H9 (cell line): ENCODE measurements at regions not wholly inside any gene's neighbourhood (a gene's known extent, or its start where the extent isn't known, plus 50 kb on each side); places are given as distances from the start of the nearest gene placed in this dataset.

Experiments used
- DNase-seq: peaks from one replicate; pipeline ENCODE4 v3.0.0-alpha.2; 2017
- H2AFZ ChIP-seq: one replicate; pipeline ENCODE4 v1.6.1; 2013; ENCODE audit warnings: mild to moderate bottlenecking, low read length, control low read depth, moderate library complexity
- H2AK5ac ChIP-seq: 2 replicates; pipeline ENCODE4 v1.6.1; 2013; ENCODE audit warnings: low read length, control low read depth, mixed read lengths; ENCODE audit not compliant: insufficient read length
- H2BK120ac ChIP-seq: one replicate; pipeline ENCODE4 v1.6.1; 2013; ENCODE audit warnings: low read depth, mild to moderate bottlenecking, low read length, control low read depth, inconsistent platforms; ENCODE audit not compliant: poor library complexity, severe bottlenecking
- H2BK12ac ChIP-seq: 2 replicates; pipeline ENCODE4 v1.6.1; 2013; ENCODE audit warnings: low read length, control low read depth, mixed read lengths, low read depth; ENCODE audit not compliant: insufficient read length
- H2BK15ac ChIP-seq: 2 replicates; pipeline ENCODE4 v1.6.1; 2013; ENCODE audit warnings: low read depth, low read length, control low read depth
- H2BK20ac ChIP-seq: one replicate; pipeline ENCODE4 v1.6.1; 2013; ENCODE audit warnings: low read depth, mild to moderate bottlenecking, low read length, control low read depth, inconsistent platforms; ENCODE audit not compliant: poor library complexity, severe bottlenecking
- H2BK5ac ChIP-seq: 2 replicates; pipeline ENCODE4 v1.6.1; 2013; ENCODE audit warnings: low read length, control low read depth, mixed read lengths; ENCODE audit not compliant: insufficient read length
- H3K14ac ChIP-seq: 2 replicates; pipeline ENCODE4 v1.6.1; 2013; ENCODE audit warnings: low read length, control low read depth; ENCODE audit not compliant: insufficient read depth
- H3K18ac ChIP-seq: 2 replicates; pipeline ENCODE4 v1.6.1; 2013; ENCODE audit warnings: low read depth, mild to moderate bottlenecking, mixed read lengths, low read length, control low read depth; ENCODE audit not compliant: insufficient read length
- H3K23ac ChIP-seq: 2 replicates; pipeline ENCODE4 v1.6.1; 2013; ENCODE audit warnings: low read length, control low read depth, mixed read lengths, low read depth; ENCODE audit not compliant: insufficient read length
- H3K23me2 ChIP-seq: 2 replicates; pipeline ENCODE4 v1.6.1; 2013; ENCODE audit warnings: low read depth, mild to moderate bottlenecking, mixed read lengths, low read length, control low read depth; ENCODE audit not compliant: insufficient read length, poor library complexity, severe bottlenecking
- H3K27ac ChIP-seq: 2 replicates; pipeline ENCODE4 v1.5.1; 2013; ENCODE audit warnings: low read length, control low read depth, mixed read lengths, low read depth; ENCODE audit not compliant: insufficient read length
- H3K27me3 ChIP-seq: 2 replicates; pipeline ENCODE4 v1.6.1; 2013; ENCODE audit warnings: low read length, control low read depth, inconsistent platforms; ENCODE audit not compliant: insufficient read depth
- H3K4ac ChIP-seq: 2 replicates; pipeline ENCODE4 v1.6.1; 2013; ENCODE audit warnings: low read depth, mild to moderate bottlenecking, control low read depth, inconsistent platforms, low read length, moderate library complexity
- H3K4me1 ChIP-seq: 2 replicates; pipeline ENCODE4 v1.6.1; 2013; ENCODE audit warnings: low read length, control low read depth, inconsistent platforms; ENCODE audit not compliant: insufficient read depth
- H3K4me2 ChIP-seq: 2 replicates; pipeline ENCODE4 v1.6.1; 2013; ENCODE audit warnings: low read length, control low read depth, mixed read lengths; ENCODE audit not compliant: insufficient read length, insufficient read depth
- H3K56ac ChIP-seq: 2 replicates; pipeline ENCODE4 v1.6.1; 2013; ENCODE audit warnings: low read depth, mild to moderate bottlenecking, mixed read lengths, low read length, control low read depth; ENCODE audit not compliant: insufficient read length
- H3K79me1 ChIP-seq: 2 replicates; pipeline ENCODE4 v1.6.1; 2013; ENCODE audit warnings: low read depth, mild to moderate bottlenecking, moderate library complexity, low read length, control low read depth, inconsistent platforms; ENCODE audit not compliant: insufficient read depth, poor library complexity, severe bottlenecking
- H3K79me2 ChIP-seq: 2 replicates; pipeline ENCODE4 v1.6.1; 2013; ENCODE audit warnings: low read length, control low read depth, inconsistent platforms; ENCODE audit not compliant: insufficient read depth
- H3K9ac ChIP-seq: 2 replicates; pipeline ENCODE4 v1.6.1; 2013; ENCODE audit warnings: low read length, control low read depth, mixed read lengths; ENCODE audit not compliant: insufficient read length; ENCODE audit errors: extremely low read depth
- H3K9me3 ChIP-seq: one replicate; pipeline ENCODE4 v1.6.1; 2013; ENCODE audit warnings: low read depth, low read length, inconsistent platforms; ENCODE audit not compliant: control insufficient read depth
- H3T11ph ChIP-seq: one replicate; pipeline ENCODE4 v1.6.1; 2013; ENCODE audit warnings: mild to moderate bottlenecking, low read length, control low read depth, inconsistent platforms
- H4K20me1 ChIP-seq: one replicate; pipeline ENCODE4 v1.6.1; 2013; ENCODE audit not compliant: control insufficient read depth, insufficient read length, insufficient read depth
- H4K5ac ChIP-seq: 2 replicates; pipeline ENCODE4 v1.6.1; 2013; ENCODE audit warnings: low read depth, mild to moderate bottlenecking, mixed read lengths, low read length, control low read depth; ENCODE audit not compliant: insufficient read length
- H4K8ac ChIP-seq: replicated peaks from 2 replicates; pipeline ENCODE4 v1.6.1; 2013; ENCODE audit warnings: low read length, control low read depth, mixed read lengths, low read depth; ENCODE audit not compliant: insufficient read length
- H4K91ac ChIP-seq: 2 replicates; pipeline ENCODE4 v1.6.1; 2013; ENCODE audit warnings: low read depth, mild to moderate bottlenecking, moderate library complexity, mixed read lengths, low read length, control low read depth; ENCODE audit not compliant: insufficient read length
- H3K27ac Mint-ChIP-seq, 3 experiments: 2 replicates in 2 of 3; 3 replicates in 1 of 3; pipeline ENCODE4 v1.8.0; 2020 to 2021; ENCODE audit warnings: mixed read lengths in 3 of 3, mild to moderate bottlenecking in 1 of 3, moderate library complexity in 1 of 3
- H3K27me3 Mint-ChIP-seq: 2 replicates; pipeline ENCODE4 v1.8.0; 2021; ENCODE audit warnings: low read depth, mild to moderate bottlenecking, moderate library complexity, mixed read lengths
- H3K36me3 Mint-ChIP-seq, 3 experiments: 2 replicates in 2 of 3; 3 replicates in 1 of 3; pipeline ENCODE4 v1.8.0; 2020 to 2021; ENCODE audit warnings: low read depth in 3 of 3, mixed read lengths in 3 of 3; ENCODE audit not compliant: insufficient read depth in 1 of 3
- H3K4me1 Mint-ChIP-seq, 2 experiments: 2 replicates each; pipeline ENCODE4 v1.8.0; 2020; ENCODE audit warnings: mixed read lengths in 2 of 2
- H3K4me3 Mint-ChIP-seq, 2 experiments: 2 replicates in 1 of 2; 3 replicates in 1 of 2; pipeline ENCODE4 v1.8.0; 2020 to 2021; ENCODE audit warnings: mild to moderate bottlenecking in 2 of 2, mixed read lengths in 2 of 2, moderate library complexity in 1 of 2
- H3K9me3 Mint-ChIP-seq, 2 experiments: 2 replicates in 1 of 2; 3 replicates in 1 of 2; pipeline ENCODE4 v1.8.0; 2020; ENCODE audit warnings: mild to moderate bottlenecking in 2 of 2, mixed read lengths in 2 of 2, moderate library complexity in 1 of 2
- WGBS: extraction: QIAGEN DNeasy Blood & Tissue Kit; methylation state at CpG from one replicate; pipeline ENCODE4 v1.1.7; 2013; ENCODE audit warnings: missing lambda C conversion rate, low lambda C conversion rate, mixed read lengths; ENCODE audit not compliant: insufficient read length; ENCODE audit errors: extremely low coverage; 5-methylcytosine and 5-hydroxymethylcytosine counted together
- TF ChIP-seq, protein P1 (sequence below): fragments of 200-600 bp; sonication (generic); conservative IDR thresholded peaks from 3 replicates; pipeline ENCODE4 v1.8.0; 2021; ENCODE audit warnings: antibody characterized with exemption, mild to moderate bottlenecking

DNA sequence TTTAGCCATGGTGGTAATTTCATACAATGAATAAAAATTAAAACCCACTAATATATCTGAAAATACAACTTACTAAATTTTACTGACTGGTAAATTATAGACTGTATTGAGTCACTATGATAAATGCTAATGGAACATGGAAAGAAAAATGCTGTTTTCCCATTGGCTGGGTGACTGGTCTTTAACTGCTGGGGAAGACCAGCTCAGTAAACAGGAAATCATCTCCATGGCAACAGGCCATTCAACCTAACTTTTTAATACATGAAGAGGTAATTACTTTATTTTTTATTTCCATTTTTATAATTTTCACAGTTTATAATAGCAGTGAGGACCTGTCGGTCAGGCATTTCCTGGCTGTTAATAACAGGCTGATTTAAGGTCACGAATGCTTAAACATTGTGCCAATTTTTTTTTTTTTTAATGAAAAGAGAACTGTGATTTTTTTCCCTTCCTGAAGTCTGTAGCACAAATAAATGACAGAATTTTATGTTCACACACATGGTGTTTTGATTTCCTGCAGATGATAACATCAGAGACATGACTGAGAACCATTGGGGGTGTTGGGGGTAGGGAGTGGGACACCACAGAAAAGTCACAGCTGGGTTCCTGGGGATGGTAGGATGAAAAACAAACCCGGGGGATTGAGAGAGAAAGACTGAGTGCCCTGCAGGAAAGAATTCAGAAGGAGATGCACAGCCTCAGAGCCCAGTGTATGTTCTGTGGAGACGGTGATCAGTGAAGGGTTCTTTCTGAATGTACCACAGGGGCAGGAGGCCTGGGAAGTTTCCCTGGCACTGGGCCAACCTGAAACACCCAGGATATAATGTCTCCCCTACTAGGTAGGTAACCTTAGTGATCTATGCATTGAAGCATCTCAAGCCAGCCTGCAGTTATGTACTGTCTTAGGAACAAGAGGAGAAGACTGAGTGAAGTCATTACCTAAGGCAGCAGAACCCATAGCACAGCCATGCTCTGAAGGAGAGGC is 297.1 kb downstream of the COG6 start:
- no peaks in the 10 kb centered on the region; the same call in 1 of the 2 replicates for H3K4me1 ChIP-seq
- H4K91ac ChIP-seq = no peak overlapping the region
- WGBS = no CpG with 5 or more reads among the region's 4 CpGs
- H3K9me3 Mint-ChIP-seq = no peaks in the 10 kb centered on the region
- H3K4ac ChIP-seq = no peak overlapping the region
- H3K23ac ChIP-seq = no peak overlapping the region
- H3K79me1 ChIP-seq = no peaks in the 10 kb centered on the region
- no peaks in the 10 kb centered on the region for H3K27me3 ChIP-seq
- H2BK20ac ChIP-seq = no peak overlapping the region
- no peaks in the 10 kb centered on the region for H3K36me3 Mint-ChIP-seq
- no peak overlapping the region for H2BK120ac ChIP-seq
- H3K56ac ChIP-seq = no peak overlapping the region
- no peak overlapping the region for H2BK15ac ChIP-seq
- H2BK5ac ChIP-seq = no peak overlapping the region
- H3K27ac ChIP-seq = no peak overlapping the region
- H2AK5ac ChIP-seq = no peak overlapping the region
- H3K14ac ChIP-seq = no peak overlapping the region
- H4K8ac ChIP-seq = no peak overlapping the region
- H4K20me1 ChIP-seq = no peaks in the 10 kb centered on the region
- H3K23me2 ChIP-seq = no peaks in the 10 kb centered on the region
- no peaks in the 10 kb centered on the region for H3K79me2 ChIP-seq
- no peak overlapping the region for H3T11ph ChIP-seq
- no peak overlapping the region for H4K5ac ChIP-seq
- TF ChIP-seq, protein P1, sequence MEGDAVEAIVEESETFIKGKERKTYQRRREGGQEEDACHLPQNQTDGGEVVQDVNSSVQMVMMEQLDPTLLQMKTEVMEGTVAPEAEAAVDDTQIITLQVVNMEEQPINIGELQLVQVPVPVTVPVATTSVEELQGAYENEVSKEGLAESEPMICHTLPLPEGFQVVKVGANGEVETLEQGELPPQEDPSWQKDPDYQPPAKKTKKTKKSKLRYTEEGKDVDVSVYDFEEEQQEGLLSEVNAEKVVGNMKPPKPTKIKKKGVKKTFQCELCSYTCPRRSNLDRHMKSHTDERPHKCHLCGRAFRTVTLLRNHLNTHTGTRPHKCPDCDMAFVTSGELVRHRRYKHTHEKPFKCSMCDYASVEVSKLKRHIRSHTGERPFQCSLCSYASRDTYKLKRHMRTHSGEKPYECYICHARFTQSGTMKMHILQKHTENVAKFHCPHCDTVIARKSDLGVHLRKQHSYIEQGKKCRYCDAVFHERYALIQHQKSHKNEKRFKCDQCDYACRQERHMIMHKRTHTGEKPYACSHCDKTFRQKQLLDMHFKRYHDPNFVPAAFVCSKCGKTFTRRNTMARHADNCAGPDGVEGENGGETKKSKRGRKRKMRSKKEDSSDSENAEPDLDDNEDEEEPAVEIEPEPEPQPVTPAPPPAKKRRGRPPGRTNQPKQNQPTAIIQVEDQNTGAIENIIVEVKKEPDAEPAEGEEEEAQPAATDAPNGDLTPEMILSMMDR = no peak
- no peak overlapping the region for H2AFZ ChIP-seq
- peaks cover 6 to 7% of the 10 kb centered on the region in 2 experiments for H3K4me1 Mint-ChIP-seq
- H3K18ac ChIP-seq = peak overlapping the region; percentile 1
- DNase-seq = no peak
- peak overlapping the region in 1 of 3 experiments; percentile 54; a peak in 2 of 7 replicates for H3K27ac Mint-ChIP-seq
- no peaks in the 10 kb centered on the region for H3K27me3 Mint-ChIP-seq
- no peaks in the 10 kb centered on the region for H3K9me3 ChIP-seq
- no peak overlapping the region for H3K4me2 ChIP-seq
- H2BK12ac ChIP-seq = no peak overlapping the region
- H3K9ac ChIP-seq = no peak overlapping the region
- H3K4me3 Mint-ChIP-seq = no peak overlapping the region
